ENCODE measurements at regions not wholly inside any gene's neighbourhood (a gene's known extent, or its start where the extent isn't known, plus 50 kb on each side); places are given as distances from the start of the nearest gene placed in this dataset.
"Not testable (repeated sequence)": the region's sequence is repeated elsewhere in the genome, so short reads cannot be mapped to it uniquely, and the experiment has no call there.

- H3K36me3 ChIP-seq (ENCODE audit: control insufficient read depth in 2 of 2, insufficient read depth in 2 of 2, low read length in 1 of 2), result no peaks in the 10 kb centered on the region
- no peak overlapping the region for H3K4me3 ChIP-seq (ENCODE audit: low read length in 2 of 2)
- DNase-seq (ENCODE audit: low read depth in 6 of 9, low spot score in 9 of 9), result no peak
- 76% methylated on average over 2 of the region's 2 CpGs for WGBS
- H3K4me1 ChIP-seq (ENCODE audit: control insufficient read depth in 2 of 2, insufficient read depth in 2 of 2, low read length in 2 of 2), result no peaks in the 10 kb centered on the region
- H3K27me3 ChIP-seq (ENCODE audit: control insufficient read depth in 2 of 2, insufficient read depth in 1 of 2, low read length in 1 of 2), result no peaks in the 10 kb centered on the region
- no peaks in the 10 kb centered on the region for H3K9me3 ChIP-seq (ENCODE audit: control insufficient read depth in 2 of 2, insufficient read depth in 1 of 2, low read length in 1 of 2)
- H3K27ac ChIP-seq (ENCODE audit: low read depth in 1 of 2, low read length in 1 of 2), result no peak overlapping the region
Measured at GRCh38 chr9:108258640-108259039, 597.1 kb downstream of the ACTL7B start.

GRCh38 chr9:108257382-108257781 lies 598.4 kb downstream of the ACTL7B start:
- H3K9me3 ChIP-seq (ENCODE audit: control insufficient read depth in 2 of 2, insufficient read depth in 1 of 2, low read length in 1 of 2), result no peaks in the 10 kb centered on the region
- WGBS, result 95% methylated on average over 5 of the region's 5 CpGs
- H3K36me3 ChIP-seq (ENCODE audit: control insufficient read depth in 2 of 2, insufficient read depth in 2 of 2, low read length in 1 of 2), result no peaks in the 10 kb centered on the region
- no peaks in the 10 kb centered on the region for H3K27me3 ChIP-seq (ENCODE audit: control insufficient read depth in 2 of 2, insufficient read depth in 1 of 2, low read length in 1 of 2)
- H3K27ac ChIP-seq (ENCODE audit: low read depth in 1 of 2, low read length in 1 of 2), result no peak overlapping the region
- H3K4me3 ChIP-seq (ENCODE audit: low read length in 2 of 2), result no peak overlapping the region
- DNase-seq (ENCODE audit: low read depth in 6 of 9, low spot score in 9 of 9), result no peak
- H3K4me1 ChIP-seq (ENCODE audit: control insufficient read depth in 2 of 2, insufficient read depth in 2 of 2, low read length in 2 of 2), result no peaks in the 10 kb centered on the region

- no peak overlapping the region for H3K4me3 ChIP-seq (ENCODE audit: low read length in 2 of 2)
- no peaks in the 10 kb centered on the region for H3K4me1 ChIP-seq (ENCODE audit: control insufficient read depth in 2 of 2, insufficient read depth in 2 of 2, low read length in 2 of 2)
- no peaks in the 10 kb centered on the region for H3K27me3 ChIP-seq (ENCODE audit: control insufficient read depth in 2 of 2, insufficient read depth in 1 of 2, low read length in 1 of 2)
- 73% methylated on average over 2 of the region's 2 CpGs for WGBS
- H3K27ac ChIP-seq (ENCODE audit: low read depth in 1 of 2, low read length in 1 of 2), result no peak overlapping the region
- DNase-seq (ENCODE audit: low read depth in 6 of 9, low spot score in 9 of 9), result no peak
- H3K36me3 ChIP-seq (ENCODE audit: control insufficient read depth in 2 of 2, insufficient read depth in 2 of 2, low read length in 1 of 2), result no peaks in the 10 kb centered on the region
- no peaks in the 10 kb centered on the region for H3K9me3 ChIP-seq (ENCODE audit: control insufficient read depth in 2 of 2, insufficient read depth in 1 of 2, low read length in 1 of 2)
Measured at GRCh38 chr9:108254236-108254635, 601.5 kb downstream of the ACTL7B start.

DNA sequence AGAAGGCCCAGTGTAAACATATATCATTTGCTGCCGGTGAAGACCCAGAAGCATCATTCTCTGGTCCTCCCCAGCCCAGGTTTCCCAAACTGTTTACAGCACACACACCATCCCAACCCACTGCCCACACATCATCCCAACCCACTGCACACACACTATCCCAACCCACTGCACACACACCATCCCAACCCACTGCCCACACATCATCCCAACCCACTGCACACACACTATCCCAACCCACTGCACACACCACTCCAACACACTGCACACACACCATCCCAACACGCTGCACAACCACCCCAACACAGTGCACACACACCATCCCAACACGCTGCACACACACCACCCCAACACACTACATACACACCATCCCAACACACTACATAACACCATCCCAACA lies 608.4 kb downstream of the ACTL7B start:
- H3K4me3 ChIP-seq (ENCODE audit: low read length in 2 of 2); H3K9me3 ChIP-seq (ENCODE audit: control insufficient read depth in 2 of 2, insufficient read depth in 1 of 2, low read length in 1 of 2); H3K4me1 ChIP-seq (ENCODE audit: control insufficient read depth in 2 of 2, insufficient read depth in 2 of 2, low read length in 2 of 2); DNase-seq (ENCODE audit: low read depth in 6 of 9, low spot score in 9 of 9); H3K36me3 ChIP-seq (ENCODE audit: control insufficient read depth in 2 of 2, insufficient read depth in 2 of 2, low read length in 1 of 2); H3K27me3 ChIP-seq (ENCODE audit: control insufficient read depth in 2 of 2, insufficient read depth in 1 of 2, low read length in 1 of 2); H3K27ac ChIP-seq (ENCODE audit: low read depth in 1 of 2, low read length in 1 of 2): not testable (repeated sequence)
- WGBS, result 95% methylated on average over 3 of the region's 3 CpGs

GRCh38 chr9:108245901-108246300 lies 609.9 kb downstream of the ACTL7B start:
- 95% methylated on average over 1 of the region's 1 CpG for WGBS
- no peak overlapping the region for H3K27ac ChIP-seq (ENCODE audit: low read depth in 1 of 2, low read length in 1 of 2)
- no peaks in the 10 kb centered on the region for H3K36me3 ChIP-seq (ENCODE audit: control insufficient read depth in 2 of 2, insufficient read depth in 2 of 2, low read length in 1 of 2)
- no peak for DNase-seq (ENCODE audit: low read depth in 6 of 9, low spot score in 9 of 9)
- no peaks in the 10 kb centered on the region for H3K27me3 ChIP-seq (ENCODE audit: control insufficient read depth in 2 of 2, insufficient read depth in 1 of 2, low read length in 1 of 2)
- H3K4me3 ChIP-seq (ENCODE audit: low read length in 2 of 2), result no peak overlapping the region
- peaks cover 0 to 2% of the 10 kb centered on the region in 2 donors for H3K9me3 ChIP-seq (ENCODE audit: control insufficient read depth in 2 of 2, insufficient read depth in 1 of 2, low read length in 1 of 2)
- H3K4me1 ChIP-seq (ENCODE audit: control insufficient read depth in 2 of 2, insufficient read depth in 2 of 2, low read length in 2 of 2), result no peaks in the 10 kb centered on the region

DNA sequence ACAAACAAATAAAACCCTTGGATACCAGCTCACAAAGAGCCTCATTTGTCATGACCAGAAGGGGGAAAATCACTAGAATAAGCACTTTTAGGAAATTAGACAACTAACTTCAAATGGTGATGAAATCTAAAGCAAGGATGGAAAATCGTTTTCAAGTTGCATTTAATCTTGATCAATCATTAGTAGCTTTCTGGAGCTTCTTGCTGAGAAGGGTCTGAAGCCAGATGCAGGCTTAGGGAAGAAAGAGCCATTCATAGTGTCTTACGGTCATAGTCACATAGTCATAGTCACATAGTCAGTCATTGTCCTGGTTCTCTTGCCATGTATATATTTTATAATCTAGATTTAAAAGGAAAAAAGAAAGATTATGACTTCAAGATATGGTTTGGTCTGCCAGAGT lies 610.5 kb downstream of the ACTL7B start:
- Histone ChIP-seq H3K27me3 (ENCODE audit: control insufficient read depth in 2 of 2, insufficient read depth in 1 of 2, low read length in 1 of 2) (no peaks in the 10 kb centered on the region), H3K36me3 (ENCODE audit: control insufficient read depth in 2 of 2, insufficient read depth in 2 of 2, low read length in 1 of 2) (no peaks in the 10 kb centered on the region), H3K27ac (ENCODE audit: low read depth in 1 of 2, low read length in 1 of 2) (no peak overlapping the region), H3K4me3 (ENCODE audit: low read length in 2 of 2) (no peak overlapping the region), H3K4me1 (ENCODE audit: control insufficient read depth in 2 of 2, insufficient read depth in 2 of 2, low read length in 2 of 2) (no peaks in the 10 kb centered on the region), H3K9me3 (ENCODE audit: control insufficient read depth in 2 of 2, insufficient read depth in 1 of 2, low read length in 1 of 2) (peaks cover 0 to 2% of the 10 kb centered on the region in 2 donors)
- WGBS, result 82% methylated on average over 2 of the region's 2 CpGs
- no peak for DNase-seq (ENCODE audit: low read depth in 6 of 9, low spot score in 9 of 9)

DNA sequence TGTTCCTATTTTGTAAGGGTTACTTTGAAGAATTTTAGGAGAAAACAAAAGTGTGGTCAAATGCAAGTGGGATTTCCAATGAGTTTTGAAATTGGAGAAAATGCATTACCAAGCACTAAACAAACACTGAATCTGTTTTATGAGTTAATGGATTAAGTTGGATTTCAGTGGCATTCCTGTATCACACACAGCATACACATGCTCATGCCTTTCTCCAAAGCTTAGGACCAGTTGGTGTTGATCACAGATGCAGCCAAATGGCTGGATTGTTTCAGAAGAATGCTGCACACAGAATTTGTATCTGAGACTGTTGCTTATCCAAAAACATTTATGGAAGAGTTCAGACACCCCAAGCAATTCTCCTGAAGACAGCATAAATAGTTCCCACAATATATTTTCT lies 611.1 kb downstream of the ACTL7B start:
- Histone ChIP-seq H3K27ac (ENCODE audit: low read depth in 1 of 2, low read length in 1 of 2) (no peak overlapping the region), H3K36me3 (ENCODE audit: control insufficient read depth in 2 of 2, insufficient read depth in 2 of 2, low read length in 1 of 2) (no peaks in the 10 kb centered on the region), H3K4me3 (ENCODE audit: low read length in 2 of 2) (no peak overlapping the region), H3K4me1 (ENCODE audit: control insufficient read depth in 2 of 2, insufficient read depth in 2 of 2, low read length in 2 of 2) (no peaks in the 10 kb centered on the region), H3K27me3 (ENCODE audit: control insufficient read depth in 2 of 2, insufficient read depth in 1 of 2, low read length in 1 of 2) (no peaks in the 10 kb centered on the region), H3K9me3 (ENCODE audit: control insufficient read depth in 2 of 2, insufficient read depth in 1 of 2, low read length in 1 of 2) (peaks cover 0 to 2% of the 10 kb centered on the region in 2 donors)
- DNase-seq (ENCODE audit: low read depth in 6 of 9, low spot score in 9 of 9), result no peak

- no peaks in the 10 kb centered on the region for H3K27me3 ChIP-seq (ENCODE audit: control insufficient read depth in 2 of 2, insufficient read depth in 1 of 2, low read length in 1 of 2)
- H3K9me3 ChIP-seq (ENCODE audit: control insufficient read depth in 2 of 2, insufficient read depth in 1 of 2, low read length in 1 of 2), result no peaks in the 10 kb centered on the region
- no peak overlapping the region for H3K4me3 ChIP-seq (ENCODE audit: low read length in 2 of 2)
- H3K27ac ChIP-seq (ENCODE audit: low read depth in 1 of 2, low read length in 1 of 2), result no peak overlapping the region
- DNase-seq (ENCODE audit: low read depth in 6 of 9, low spot score in 9 of 9), result no peak
- 87% methylated on average over 1 of the region's 1 CpG for WGBS
- H3K4me1 ChIP-seq (ENCODE audit: control insufficient read depth in 2 of 2, insufficient read depth in 2 of 2, low read length in 2 of 2), result no peaks in the 10 kb centered on the region
- no peaks in the 10 kb centered on the region for H3K36me3 ChIP-seq (ENCODE audit: control insufficient read depth in 2 of 2, insufficient read depth in 2 of 2, low read length in 1 of 2)
Measured at GRCh38 chr9:108241384-108242073, 614.3 kb downstream of the ACTL7B start.

- no peak for DNase-seq (ENCODE audit: low read depth in 6 of 9, low spot score in 9 of 9)
- WGBS, result 93% methylated on average over 2 of the region's 2 CpGs
Measured at GRCh38 chr9:108239696-108240321, 616.0 kb downstream of the ACTL7B start.

More at GRCh38 chr9:108239696-108240321, 616.0 kb downstream of the ACTL7B start:
- H3K4me1 ChIP-seq (ENCODE audit: control insufficient read depth in 2 of 2, insufficient read depth in 2 of 2, low read length in 2 of 2), result no peaks in the 10 kb centered on the region
- H3K9me3 ChIP-seq (ENCODE audit: control insufficient read depth in 2 of 2, insufficient read depth in 1 of 2, low read length in 1 of 2), result no peaks in the 10 kb centered on the region
- no peak overlapping the region for H3K4me3 ChIP-seq (ENCODE audit: low read length in 2 of 2)
- H3K36me3 ChIP-seq (ENCODE audit: control insufficient read depth in 2 of 2, insufficient read depth in 2 of 2, low read length in 1 of 2), result no peaks in the 10 kb centered on the region
- H3K27ac ChIP-seq (ENCODE audit: low read depth in 1 of 2, low read length in 1 of 2), result no peak overlapping the region
- H3K27me3 ChIP-seq (ENCODE audit: control insufficient read depth in 2 of 2, insufficient read depth in 1 of 2, low read length in 1 of 2), result no peaks in the 10 kb centered on the region
